GM19238 (cell line): ENCODE measurements at regions not wholly inside any gene's neighbourhood (a gene's known extent, or its start where the extent isn't known, plus 50 kb on each side); places are given as distances from the start of the nearest gene placed in this dataset.
"Not testable (repeated sequence)": the region's sequence is repeated elsewhere in the genome, so short reads cannot be mapped to it uniquely, and the experiment has no call there.

Experiments
- DNase-seq: peaks from one replicate; pipeline ENCODE4 v3.0.0; 2011; ENCODE audit warnings: low spot score; ENCODE audit not compliant: insufficient read length

DNA sequence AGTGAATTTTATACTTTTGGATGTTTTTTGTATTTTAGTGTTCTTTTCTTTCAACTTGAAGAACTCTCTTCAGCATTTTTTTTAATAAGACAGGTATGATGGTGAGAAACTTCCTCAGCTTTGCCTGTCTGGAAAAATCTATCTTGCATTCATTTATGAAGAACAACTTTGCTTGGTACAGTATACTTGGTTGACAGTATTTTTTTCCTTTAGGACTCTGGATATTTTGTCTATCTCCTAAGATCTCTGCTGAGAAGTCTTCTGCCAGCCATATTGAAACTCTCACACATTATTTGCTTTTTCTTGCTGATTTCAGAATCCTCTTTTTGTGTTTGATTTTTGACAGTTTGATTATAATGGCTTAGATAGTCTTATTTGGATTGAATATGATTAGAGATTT lies 405.0 kb upstream of the GHITM start:
- DNase-seq, result no peak

- DNase-seq, result no peak
Measured at GRCh38 chr10:83736008-83736407, 403.3 kb upstream of the GHITM start.

GRCh38 chr10:83750604-83751003 lies 388.7 kb upstream of the GHITM start:
- no peak for DNase-seq

DNA sequence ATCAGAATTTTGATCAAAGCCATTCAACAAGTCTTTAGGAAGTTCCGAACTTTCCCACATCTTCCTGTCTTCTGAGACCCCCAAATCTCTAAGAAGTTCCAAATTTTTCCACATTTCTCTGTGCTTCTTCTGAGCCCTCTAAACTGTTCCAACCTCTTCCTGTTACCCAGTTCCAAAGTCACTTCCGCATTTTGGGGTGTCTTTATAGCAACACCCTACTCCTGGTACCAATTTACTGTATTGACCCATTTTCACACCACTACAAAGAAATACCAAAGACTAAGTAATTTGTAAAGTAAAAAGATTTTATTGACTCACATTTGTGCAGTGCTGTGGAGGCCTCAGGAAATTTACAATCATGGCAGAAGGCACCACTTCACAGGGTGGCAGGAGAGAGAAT lies 385.8 kb upstream of the GHITM start:
- DNase-seq, result no peak

DNA sequence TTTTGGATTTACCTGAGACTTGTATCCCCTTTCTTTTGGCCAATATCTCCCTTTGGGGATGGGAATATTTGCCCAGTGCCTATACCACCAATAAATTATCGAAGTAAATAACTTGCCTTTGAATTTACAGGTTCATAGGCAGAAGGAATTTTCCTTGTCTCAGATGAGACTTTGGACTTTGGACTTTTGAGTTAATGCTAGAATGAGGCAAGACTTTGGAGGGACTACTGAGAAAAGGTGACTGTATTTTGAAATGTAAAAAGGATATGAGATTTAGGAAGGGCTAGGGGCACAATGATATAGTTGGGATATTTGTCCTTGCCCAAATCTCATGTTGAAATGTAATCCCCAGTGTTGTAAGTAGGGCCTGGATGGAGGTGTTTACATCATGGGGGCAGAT lies 384.5 kb upstream of the GHITM start:
- no peak for DNase-seq

GRCh38 chr10:83760142-83760541 lies 379.2 kb upstream of the GHITM start:
- DNase-seq, result no peak

DNA sequence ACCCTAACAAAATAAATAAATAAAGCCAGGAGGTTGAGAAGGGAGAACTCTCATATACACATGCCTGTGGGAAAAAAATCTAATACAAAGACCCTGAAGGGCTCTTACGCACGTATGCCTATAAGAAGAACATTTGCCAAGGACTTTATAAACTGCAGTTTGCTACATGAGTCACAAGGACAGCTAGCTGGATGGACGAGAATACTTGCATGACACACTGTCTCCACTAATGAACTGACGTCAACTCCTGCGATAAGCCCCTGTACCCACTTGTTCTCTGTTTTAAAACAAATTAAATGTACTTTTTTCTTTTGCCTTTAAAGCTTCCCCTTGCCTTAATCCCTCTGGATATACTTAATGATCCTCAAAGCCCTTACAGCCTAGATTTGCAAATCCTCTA lies 374.6 kb upstream of the GHITM start:
- DNase-seq, result no peak

- DNase-seq, result no peak
Measured at GRCh38 chr10:83765731-83766130, 373.6 kb upstream of the GHITM start.

DNA sequence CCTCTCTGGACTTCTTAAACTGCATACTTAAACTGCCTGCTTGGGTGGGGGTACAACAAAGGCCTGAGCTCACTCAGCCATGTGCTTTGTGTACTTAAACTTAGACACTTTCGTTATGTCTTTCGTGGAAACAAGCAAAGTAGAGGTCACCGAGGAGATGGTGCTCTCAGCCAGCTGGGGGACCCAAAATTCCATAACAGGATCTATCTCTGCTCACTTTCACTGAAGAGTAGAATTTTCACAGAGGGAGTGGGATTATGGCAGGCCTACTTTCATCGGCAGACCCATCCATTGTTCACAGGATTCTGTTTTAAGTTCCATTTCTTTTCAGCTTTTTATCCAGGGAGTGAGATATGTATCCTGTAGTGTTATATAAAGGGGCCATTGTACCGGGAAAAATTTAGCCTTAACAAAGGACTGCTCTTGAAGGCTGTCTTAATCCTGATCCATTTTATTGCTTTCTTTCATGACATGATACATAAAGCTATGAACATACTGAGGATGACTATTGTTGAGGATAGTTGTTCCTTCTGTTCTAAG lies 370.0 kb upstream of the GHITM start:
- DNase-seq, result no peak

GRCh38 chr10:83786701-83787100 lies 352.6 kb upstream of the GHITM start:
- DNase-seq, result not testable (repeated sequence)

GRCh38 chr10:83801983-83802382 lies 337.3 kb upstream of the GHITM start:
- DNase-seq, result no peak

DNA sequence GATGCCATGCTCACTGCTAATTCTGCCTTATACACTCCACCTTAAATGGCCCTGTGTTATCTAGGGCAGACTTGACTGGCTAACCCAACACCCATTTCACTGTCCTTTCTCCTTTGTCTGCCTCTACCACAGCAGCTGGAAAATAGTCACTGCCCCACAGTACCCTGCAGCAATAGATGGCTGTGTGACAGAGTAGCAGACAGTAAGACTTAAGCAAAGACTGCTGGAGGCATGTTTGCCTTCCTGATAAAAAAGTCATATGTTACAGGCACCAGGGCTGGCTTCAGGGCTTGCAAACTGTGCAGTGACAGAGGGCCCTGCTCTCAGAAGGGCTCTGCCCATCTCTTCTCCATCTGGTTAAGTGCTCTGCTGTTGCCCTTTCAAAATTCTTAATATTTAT lies 332.6 kb upstream of the GHITM start:
- no peak for DNase-seq

DNA sequence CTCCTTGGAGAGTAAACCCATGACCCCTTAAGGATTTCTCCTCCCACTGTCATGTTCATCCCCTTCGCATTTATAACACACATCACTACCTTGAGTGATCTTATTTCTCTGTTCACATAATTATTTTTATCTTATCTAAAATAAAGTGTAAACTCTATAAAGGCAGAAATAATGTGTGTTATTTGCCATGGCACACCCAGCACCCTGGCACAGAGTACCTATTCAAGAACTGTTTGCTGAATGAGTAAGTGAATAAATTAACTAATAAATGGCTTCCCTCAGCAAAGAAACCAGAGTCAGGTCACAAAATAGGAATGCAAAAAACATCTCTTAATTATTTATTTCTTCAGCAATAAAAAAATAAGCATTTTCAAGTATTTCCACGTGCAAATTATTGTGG lies 330.3 kb upstream of the GHITM start:
- DNase-seq, result no peak

- DNase-seq, result no peak
Measured at GRCh38 chr10:83816942-83817341, 322.4 kb upstream of the GHITM start.

GRCh38 chr10:83817797-83818196 lies 321.5 kb upstream of the GHITM start:
- no peak for DNase-seq

- no peak for DNase-seq
Measured at GRCh38 chr10:83819609-83820008, 319.7 kb upstream of the GHITM start.

GRCh38 chr10:83820033-83820432 lies 319.3 kb upstream of the GHITM start:
- DNase-seq, result no peak

GRCh38 chr10:83824099-83824498 lies 315.2 kb upstream of the GHITM start:
- no peak for DNase-seq

DNA sequence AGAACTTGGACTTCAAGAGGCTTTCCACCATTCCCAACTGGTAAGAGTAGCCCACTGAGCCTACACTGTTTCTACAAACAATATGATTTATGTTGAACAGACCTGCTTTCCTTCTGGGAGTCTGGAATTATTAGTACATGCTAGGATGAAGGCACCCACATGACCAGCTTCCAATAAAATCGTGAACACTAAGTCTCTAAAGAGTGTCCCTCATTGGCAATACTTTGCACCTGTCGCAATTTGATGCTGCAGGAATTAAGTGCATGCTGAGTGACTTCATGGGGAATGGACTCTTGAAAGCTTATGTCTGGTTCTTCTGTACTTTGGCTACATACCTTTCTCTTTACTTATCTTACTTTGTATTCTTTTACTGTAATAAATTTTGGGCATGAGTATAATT lies 305.2 kb upstream of the GHITM start:
- DNase-seq, result no peak

- no peak for DNase-seq
Measured at GRCh38 chr10:83835945-83836745, 303.2 kb upstream of the GHITM start.

- DNase-seq, result no peak
Measured at GRCh38 chr10:83848677-83849076, 290.6 kb upstream of the GHITM start.

DNA sequence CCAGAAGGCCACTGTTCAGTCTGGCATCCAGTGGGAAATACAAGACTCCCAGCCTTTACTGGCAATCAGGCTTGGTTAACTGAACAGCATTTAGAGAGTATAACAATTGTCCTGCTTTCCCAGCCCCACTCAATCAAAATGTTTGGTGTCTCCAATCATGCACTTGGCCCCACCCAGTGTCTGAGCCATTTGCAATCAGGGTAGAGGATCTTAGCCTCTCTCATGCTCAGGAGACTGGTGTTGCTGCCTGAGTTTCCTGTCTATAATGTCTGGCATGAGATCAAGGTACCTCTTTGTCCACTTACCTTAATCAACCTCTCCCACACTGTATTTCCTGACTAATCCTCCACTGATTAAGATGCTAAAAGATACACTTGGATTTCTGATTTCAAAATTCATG lies 290.2 kb upstream of the GHITM start:
- DNase-seq, result no peak

GRCh38 chr10:83852146-83852545 lies 287.2 kb upstream of the GHITM start:
- no peak for DNase-seq
